ENCODE measurements at regions not wholly inside any gene's neighbourhood (a gene's known extent, or its start where the extent isn't known, plus 50 kb on each side); places are given as distances from the start of the nearest gene placed in this dataset.

GRCh38 chr5:89582768-89583339 lies 699.9 kb upstream of the MEF2C start:
- Histone ChIP-seq H3K4me3 (no peak overlapping the region), H3K27ac (no peak overlapping the region), H3K4me1 (no peaks in the 10 kb centered on the region), H3K27me3 (no peaks in the 10 kb centered on the region), H3K9me3 (no peaks in the 10 kb centered on the region), H3K36me3 (no peaks in the 10 kb centered on the region)
- no peak for DNase-seq
- in situ Hi-C loops (cut with MboI; ENCODE audit: low pct_ligation_motif_present in 1 of 4, low pct_unique_long_range_greater_than_20kb in 1 of 4, low sequenced_read_pairs in 3 of 4): no loop called here
- intact Hi-C loops (cut with DNase I; ENCODE audit: low total_unique reads): no loop called here
- TF ChIP-seq EP300 (IDR thresholded peaks at IDR 0.05; ENCODE audit: low read depth) (no peak), POLR2A (IDR thresholded peaks at IDR 0.05) (no peak), CTCF (IDR thresholded peaks at IDR 0.05) (no peak), POLR2AphosphoS5 (IDR thresholded peaks at IDR 0.05) (no peak)
- WGBS, 2 donors (ENCODE audit: low coverage in 1 of 2): 81 to 100% methylated on average over 1 of the region's 1 CpG

DNA sequence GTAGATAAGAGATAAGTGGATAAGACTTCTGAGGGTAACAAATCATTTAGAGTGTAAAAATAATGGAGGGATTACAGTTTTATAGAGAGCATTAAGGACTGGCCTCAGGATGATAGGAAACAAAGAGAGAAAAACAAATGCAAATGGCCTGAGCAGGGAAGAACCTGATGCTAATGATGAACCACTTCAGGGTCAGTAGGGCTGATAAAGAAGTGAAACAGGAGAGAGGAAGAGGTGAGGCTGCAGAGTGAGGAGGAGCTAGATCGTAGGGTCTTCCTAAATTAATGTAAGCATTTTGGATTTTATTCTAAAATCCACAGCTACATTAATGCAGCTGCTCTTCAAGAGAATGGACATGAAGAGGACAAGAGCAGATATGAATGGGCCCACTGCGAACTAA lies 698.0 kb upstream of the MEF2C start:
- Histone ChIP-seq H3K27ac (no peak overlapping the region), H3K27me3 (no peaks in the 10 kb centered on the region), H3K4me3 (no peak overlapping the region), H3K36me3 (no peaks in the 10 kb centered on the region), H3K9me3 (no peaks in the 10 kb centered on the region), H3K4me1 (no peaks in the 10 kb centered on the region)
- DNase-seq: no peak
- 83% methylated on average over 2 of the region's 2 CpGs; no CpG with 5 or more reads in 1 of the 2 donors for WGBS, 2 donors (ENCODE audit: low coverage in 1 of 2)
- intact Hi-C loops (cut with DNase I; ENCODE audit: low total_unique reads): no loop called here
- in situ Hi-C loops (cut with MboI; ENCODE audit: low pct_ligation_motif_present in 1 of 4, low pct_unique_long_range_greater_than_20kb in 1 of 4, low sequenced_read_pairs in 3 of 4): no loop called here
- TF ChIP-seq POLR2A (IDR thresholded peaks at IDR 0.05) (no peak), CTCF (IDR thresholded peaks at IDR 0.05) (no peak), EP300 (IDR thresholded peaks at IDR 0.05; ENCODE audit: low read depth) (no peak), POLR2AphosphoS5 (IDR thresholded peaks at IDR 0.05) (no peak)

GRCh38 chr5:89575319-89575718 lies 692.3 kb upstream of the MEF2C start:
- TF ChIP-seq POLR2AphosphoS5 (IDR thresholded peaks at IDR 0.05) (no peak), CTCF (IDR thresholded peaks at IDR 0.05) (no peak), POLR2A (IDR thresholded peaks at IDR 0.05) (no peak), EP300 (IDR thresholded peaks at IDR 0.05; ENCODE audit: low read depth) (no peak)
- no peak overlapping the region for H3K4me3 ChIP-seq
- intact Hi-C loops (cut with DNase I; ENCODE audit: low total_unique reads) (no loop called here), in situ Hi-C loops (cut with MboI; ENCODE audit: low pct_ligation_motif_present in 1 of 4, low pct_unique_long_range_greater_than_20kb in 1 of 4, low sequenced_read_pairs in 3 of 4) (no loop called here)
- no peak overlapping the region for H3K27ac ChIP-seq
- no peak for DNase-seq
- no peaks in the 10 kb centered on the region for H3K9me3 ChIP-seq
- no peaks in the 10 kb centered on the region for H3K36me3 ChIP-seq
- no peaks in the 10 kb centered on the region for H3K4me1 ChIP-seq
- no peaks in the 10 kb centered on the region for H3K27me3 ChIP-seq

- no peak overlapping the region for H3K4me3 ChIP-seq
- H3K4me1 ChIP-seq: no peaks in the 10 kb centered on the region
- DNase-seq: no peak
- H3K9me3 ChIP-seq: no peaks in the 10 kb centered on the region
- no peaks in the 10 kb centered on the region for H3K36me3 ChIP-seq
- no peaks in the 10 kb centered on the region for H3K27me3 ChIP-seq
- intact Hi-C loops (cut with DNase I; ENCODE audit: low total_unique reads): no loop called here
- WGBS, 2 donors (ENCODE audit: low coverage in 1 of 2): 85 to 88% methylated on average over 4 of the region's 4 CpGs
- in situ Hi-C loops (cut with MboI; ENCODE audit: low pct_ligation_motif_present in 1 of 4, low pct_unique_long_range_greater_than_20kb in 1 of 4, low sequenced_read_pairs in 3 of 4): no loop called here
- no peak overlapping the region for H3K27ac ChIP-seq
- TF ChIP-seq EP300 (IDR thresholded peaks at IDR 0.05; ENCODE audit: low read depth): no peak
- no peak for TF ChIP-seq POLR2AphosphoS5 (IDR thresholded peaks at IDR 0.05)
- TF ChIP-seq CTCF (IDR thresholded peaks at IDR 0.05): no peak
- TF ChIP-seq POLR2A (IDR thresholded peaks at IDR 0.05): no peak
These were observed 690.4 kb upstream of the MEF2C start for GRCh38 chr5:89573345-89573744.
